ENCODE measurements at regions not wholly inside any gene's neighbourhood (a gene's known extent, or its start where the extent isn't known, plus 50 kb on each side); places are given as distances from the start of the nearest gene placed in this dataset.

- 35% methylated on average over 8 of the region's 10 CpGs for WGBS (ENCODE audit: insufficient coverage)
- Histone ChIP-seq H3K4me3 (ENCODE audit: control extremely low read depth in 1 of 5, extremely low read depth in 1 of 5, insufficient read depth in 1 of 5, low read depth in 2 of 5, low read length in 4 of 5) (no peak overlapping the region), H3K4me2 (replicated peaks; ENCODE audit: low read depth, low read length, poor library complexity, severe bottlenecking) (no peak overlapping the region), H3K9ac (ENCODE audit: low read length) (no peak overlapping the region), H3K4me1 (ENCODE audit: control insufficient read depth in 2 of 2, insufficient read depth in 2 of 2, low read length in 2 of 2) (no peaks in the 10 kb centered on the region), H3K27ac (ENCODE audit: low read length in 2 of 2) (no peak overlapping the region), H4K20me1 (ENCODE audit: control insufficient read depth, insufficient read depth, low read length, poor library complexity, severe bottlenecking) (no peaks in the 10 kb centered on the region), H3K27me3 (replicated peaks in 1 of 4; ENCODE audit: control extremely low read depth in 1 of 4, control insufficient read depth in 3 of 4, insufficient read depth in 4 of 4, low read length in 3 of 4) (peaks cover 0 to 10% (median 0%) of the 10 kb centered on the region in 4 experiments), H2AFZ (ENCODE audit: insufficient read depth, low read depth, low read length, poor library complexity, severe bottlenecking) (no peak overlapping the region), H3K36me3 (replicated peaks in 1 of 2; ENCODE audit: control extremely low read depth in 1 of 2, control insufficient read depth in 1 of 2, extremely low read depth in 1 of 2, insufficient read depth in 2 of 2, low read length in 1 of 2) (no peaks in the 10 kb centered on the region), H3K9me3 (ENCODE audit: control extremely low read depth in 1 of 3, control insufficient read depth in 2 of 3, insufficient read depth in 1 of 3, low read length in 2 of 3) (peaks cover 0 to 3% (median under 1%) of the 10 kb centered on the region in 3 donors), H3K79me2 (ENCODE audit: control insufficient read depth, insufficient read depth, low read length) (no peaks in the 10 kb centered on the region)
- Mint-ChIP-seq H3K27ac (no peak overlapping the region), H3K4me3 (no peak overlapping the region), H3K9me3 (ENCODE audit: insufficient read depth) (no peaks in the 10 kb centered on the region), H3K4me1 (no peaks in the 10 kb centered on the region), H3K27me3 (peaks cover 14% of the 10 kb centered on the region)
- TF ChIP-seq CTCF (IDR thresholded peaks at IDR 0.05) (no peak), EZH2 (IDR thresholded peaks at IDR 0.05; ENCODE audit: borderline replicate concordance, insufficient read depth, low read depth, low read length, poor library complexity, severe bottlenecking) (no peak)
- ChIA-PET CTCF (no interaction called here), POLR2A (no interaction called here)
- DNase-seq (no peak), ATAC-seq (ENCODE audit: low read depth) (no peak)
- intact Hi-C loops (cut with micrococcal nuclease), result no loop called here
Measured at GRCh38 chr5:171648279-171649074, 137.1 kb upstream of the SMIM23 start.

GRCh38 chr5:171649075-171649401, 136.6 kb upstream of the SMIM23 start:
- Histone ChIP-seq H3K4me3 (ENCODE audit: control extremely low read depth in 1 of 5, extremely low read depth in 1 of 5, insufficient read depth in 1 of 5, low read depth in 2 of 5, low read length in 4 of 5) (no peak overlapping the region), H3K4me2 (replicated peaks; ENCODE audit: low read depth, low read length, poor library complexity, severe bottlenecking) (no peak overlapping the region), H2AFZ (ENCODE audit: insufficient read depth, low read depth, low read length, poor library complexity, severe bottlenecking) (no peak overlapping the region), H4K20me1 (ENCODE audit: control insufficient read depth, insufficient read depth, low read length, poor library complexity, severe bottlenecking) (no peaks in the 10 kb centered on the region), H3K4me1 (ENCODE audit: control insufficient read depth in 2 of 2, insufficient read depth in 2 of 2, low read length in 2 of 2) (no peaks in the 10 kb centered on the region), H3K79me2 (ENCODE audit: control insufficient read depth, insufficient read depth, low read length) (no peaks in the 10 kb centered on the region), H3K9ac (ENCODE audit: low read length) (no peak overlapping the region), H3K9me3 (ENCODE audit: control extremely low read depth in 1 of 3, control insufficient read depth in 2 of 3, insufficient read depth in 1 of 3, low read length in 2 of 3) (peaks cover 0 to 4% (median 3%) of the 10 kb centered on the region in 3 donors), H3K36me3 (replicated peaks in 1 of 2; ENCODE audit: control extremely low read depth in 1 of 2, control insufficient read depth in 1 of 2, extremely low read depth in 1 of 2, insufficient read depth in 2 of 2, low read length in 1 of 2) (no peaks in the 10 kb centered on the region), H3K27me3 (replicated peaks in 1 of 4; ENCODE audit: control extremely low read depth in 1 of 4, control insufficient read depth in 3 of 4, insufficient read depth in 4 of 4, low read length in 3 of 4) (peaks cover 0 to 10% (median 0%) of the 10 kb centered on the region in 4 experiments), H3K27ac (ENCODE audit: low read length in 2 of 2) (no peak overlapping the region)
- DNase-seq, result no peak
- intact Hi-C loops (cut with micrococcal nuclease), result no loop called here
- TF ChIP-seq CTCF (IDR thresholded peaks at IDR 0.05) (no peak), EZH2 (IDR thresholded peaks at IDR 0.05; ENCODE audit: borderline replicate concordance, insufficient read depth, low read depth, low read length, poor library complexity, severe bottlenecking) (no peak)
- POLR2A ChIA-PET, result no interaction called here
- H3K9me3 Mint-ChIP-seq (ENCODE audit: insufficient read depth), result no peaks in the 10 kb centered on the region
- no peak for ATAC-seq (ENCODE audit: low read depth)
- CTCF ChIA-PET, result no interaction called here
- no peak overlapping the region for H3K4me3 Mint-ChIP-seq
- peaks cover 8% of the 10 kb centered on the region for H3K27me3 Mint-ChIP-seq
- WGBS (ENCODE audit: insufficient coverage), result 94% methylated on average over 2 of the region's 3 CpGs
- no peaks in the 10 kb centered on the region for H3K4me1 Mint-ChIP-seq
- no peak overlapping the region for H3K27ac Mint-ChIP-seq
